Left lung (tissue), 4 donors: ENCODE measurements at regions not wholly inside any gene's neighbourhood (a gene's known extent, or its start where the extent isn't known, plus 50 kb on each side); places are given as distances from the start of the nearest gene placed in this dataset.

Experiments used
- ATAC-seq: fragments of 200-7000 bp; cut with Tn5 transposase; one replicate; pipeline ENCODE4 v1.9.1; 2020; ENCODE audit warnings: moderate library complexity
- DNase-seq, 4 donors: peaks; one replicate each; pipeline ENCODE4 v3.0.0-alpha.2; 2013 to 2020
- H3K27ac ChIP-seq, 2 donors: fragments of 200-600 bp; sonication (generic) in 1 of 2; one replicate each; pipeline versions ENCODE4 v1.5.0 to v1.8.0; 2020 to 2021
- H3K27me3 ChIP-seq, 2 donors: fragments of 200-600 bp; sonication (generic) in 1 of 2; one replicate each; pipeline versions ENCODE4 v1.5.0 to v1.8.0; 2020 to 2021
- H3K36me3 ChIP-seq, 2 donors: fragments of 200-600 bp; sonication (generic) in 1 of 2; one replicate each; pipeline versions ENCODE4 v1.5.0 to v1.8.0; 2020 to 2021
- H3K4me1 ChIP-seq, 2 donors: fragments of 200-600 bp; one replicate each; pipeline ENCODE4 v1.8.0; 2021
- H3K4me3 ChIP-seq, 2 donors: fragments of 200-600 bp; sonication (generic) in 1 of 2; one replicate each; pipeline versions ENCODE4 v1.5.0 to v1.8.0; 2020 to 2021; ENCODE audit warnings: mild to moderate bottlenecking in 1 of 2
- H3K9me3 ChIP-seq, 2 donors: fragments of 200-600 bp; sonication (generic) in 1 of 2; one replicate each; pipeline versions ENCODE4 v1.5.0 to v1.8.0; 2020 to 2021
- CTCF ChIP-seq, 2 donors: fragments of 200-600 bp; sonication (generic) in 1 of 2; IDR thresholded peaks; one replicate each; pipeline versions ENCODE4 v1.5.0 to v1.8.0; 2021; ENCODE audit warnings: antibody characterized with exemption in 2 of 2
- intact Hi-C, 2 donors: fragments of 100-400 bp; cut with DNase I; formaldehyde crosslinking; loops; one replicate each; pipeline versions ENCODE4 v1.11.2 to v1.14.2; 2022
- donor health status: DM: no; HTN: yes; CAD: no.
- donor health status: DM: no; HTN: no; CAD: no.

GRCh38 chr13:33445024-33445423 lies 159.5 kb upstream of the STARD13 start:
- no peaks in the 10 kb centered on the region for H3K27me3 ChIP-seq
- intact Hi-C loops = no loop called here
- no peak overlapping the region for H3K4me3 ChIP-seq
- DNase-seq (no peak), ATAC-seq (no peak)
- TF ChIP-seq CTCF (IDR thresholded peaks at IDR 0.05) = no peak
- no peak overlapping the region for H3K27ac ChIP-seq
- peaks cover 0 to 4% of the 10 kb centered on the region in 2 donors for H3K4me1 ChIP-seq
- no peaks in the 10 kb centered on the region for H3K9me3 ChIP-seq
- no peaks in the 10 kb centered on the region for H3K36me3 ChIP-seq

- intact Hi-C loops = no loop called here
- H3K4me1 ChIP-seq = peaks cover 0 to 4% of the 10 kb centered on the region in 2 donors
- ATAC-seq = no peak
- no peak overlapping the region for H3K27ac ChIP-seq
- no peaks in the 10 kb centered on the region for H3K9me3 ChIP-seq
- no peaks in the 10 kb centered on the region for H3K36me3 ChIP-seq
- H3K27me3 ChIP-seq = no peaks in the 10 kb centered on the region
- no peak for TF ChIP-seq CTCF (IDR thresholded peaks at IDR 0.05)
- DNase-seq = no peak
- H3K4me3 ChIP-seq = no peak overlapping the region
Measured at GRCh38 chr13:33445476-33445875, 159.9 kb upstream of the STARD13 start.

DNA sequence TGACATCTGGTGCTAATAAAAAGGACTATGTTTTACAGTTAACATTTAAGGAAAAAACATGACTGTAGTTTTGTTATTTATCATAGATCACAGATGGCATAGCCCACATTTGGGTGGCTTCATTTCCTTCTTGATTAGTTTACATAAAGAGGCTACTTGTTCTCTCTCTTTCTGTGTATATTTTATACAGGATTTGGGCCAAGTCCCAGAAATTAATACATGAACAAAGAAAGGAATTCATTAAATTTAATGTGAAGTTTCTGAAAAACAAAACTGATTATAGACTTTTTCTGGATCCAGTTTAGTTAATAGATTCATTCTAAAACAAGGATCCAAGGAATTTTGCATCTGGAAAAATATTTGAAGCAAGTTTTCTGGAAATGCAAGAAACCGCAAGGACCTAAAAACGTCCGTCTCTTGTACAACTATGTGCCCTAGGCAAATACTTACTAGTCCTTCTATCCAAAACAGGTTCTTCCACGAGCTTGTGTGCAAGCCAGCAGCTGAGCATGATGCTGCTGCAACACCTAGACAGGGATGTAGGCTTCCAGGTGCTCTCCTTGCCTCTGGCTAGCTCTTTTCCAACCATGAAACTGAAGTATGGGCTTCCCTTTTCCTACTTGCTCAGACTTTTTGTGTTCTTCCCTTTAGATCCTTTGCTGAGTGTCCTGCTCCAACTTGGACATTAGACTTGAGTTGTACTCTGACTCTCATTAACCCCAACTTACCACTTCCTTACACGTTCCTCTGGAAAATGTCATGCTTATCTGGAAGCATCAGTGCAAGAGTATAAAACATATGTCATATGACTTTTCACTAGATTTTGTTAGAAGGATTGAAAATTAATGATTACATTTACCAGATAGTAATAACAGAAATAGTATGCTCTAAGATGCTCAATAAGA lies 161.5 kb upstream of the STARD13 start:
- H3K27me3 ChIP-seq = no peaks in the 10 kb centered on the region
- peaks cover 0 to 4% of the 10 kb centered on the region in 2 donors for H3K4me1 ChIP-seq
- ATAC-seq (peak; percentile 95), DNase-seq (peak in 2 of 4 donors; percentile 34 to 44)
- intact Hi-C loops = no loop called here
- peak overlapping the region in 1 of 2 donors; percentile 5 for H3K27ac ChIP-seq
- H3K9me3 ChIP-seq = no peaks in the 10 kb centered on the region
- no peaks in the 10 kb centered on the region for H3K36me3 ChIP-seq
- H3K4me3 ChIP-seq = no peak overlapping the region
- no peak for TF ChIP-seq CTCF (IDR thresholded peaks at IDR 0.05)

GRCh38 chr13:33448889-33449288 lies 163.3 kb upstream of the STARD13 start:
- ATAC-seq = no peak

More at GRCh38 chr13:33448889-33449288, 163.3 kb upstream of the STARD13 start:
- Histone ChIP-seq H3K4me3 (no peak overlapping the region), H3K27ac (no peak overlapping the region), H3K9me3 (no peaks in the 10 kb centered on the region), H3K4me1 (peaks cover 0 to 4% of the 10 kb centered on the region in 2 donors), H3K27me3 (no peaks in the 10 kb centered on the region), H3K36me3 (no peaks in the 10 kb centered on the region)
- no peak for DNase-seq
- TF ChIP-seq CTCF (IDR thresholded peaks at IDR 0.05) = no peak
- intact Hi-C loops = no loop called here
